GM06990 (cell line): ENCODE measurements at regions not wholly inside any gene's neighbourhood (a gene's known extent, or its start where the extent isn't known, plus 50 kb on each side); places are given as distances from the start of the nearest gene placed in this dataset.

ENCODE experiments used
- DNase-seq: peaks from one replicate; pipeline ENCODE4 v3.0.0-alpha.2; 2011; ENCODE audit not compliant: insufficient read length; ENCODE audit errors: extremely low read depth
- H3K27me3 ChIP-seq: replicated peaks from 2 replicates; pipeline ENCODE4 v1.6.0; 2011; ENCODE audit warnings: low read length; ENCODE audit not compliant: control insufficient read depth, insufficient read depth
- H3K36me3 ChIP-seq: 2 replicates; pipeline ENCODE4 v1.5.1; 2011; ENCODE audit warnings: low read length; ENCODE audit not compliant: control insufficient read depth, insufficient read depth
- H3K4me3 ChIP-seq: replicated peaks from 2 replicates; pipeline ENCODE4 v1.5.1; 2011; ENCODE audit warnings: low read depth, mild to moderate bottlenecking, control low read depth, low read length
- TF ChIP-seq, protein P1 (sequence below): IDR thresholded peaks from 2 replicates; pipeline ENCODE4 v1.5.1; 2011; ENCODE audit warnings: low read length, control low read depth, mild to moderate bottlenecking, inconsistent platforms; ENCODE audit not compliant: insufficient read depth, poor library complexity, severe bottlenecking

DNA sequence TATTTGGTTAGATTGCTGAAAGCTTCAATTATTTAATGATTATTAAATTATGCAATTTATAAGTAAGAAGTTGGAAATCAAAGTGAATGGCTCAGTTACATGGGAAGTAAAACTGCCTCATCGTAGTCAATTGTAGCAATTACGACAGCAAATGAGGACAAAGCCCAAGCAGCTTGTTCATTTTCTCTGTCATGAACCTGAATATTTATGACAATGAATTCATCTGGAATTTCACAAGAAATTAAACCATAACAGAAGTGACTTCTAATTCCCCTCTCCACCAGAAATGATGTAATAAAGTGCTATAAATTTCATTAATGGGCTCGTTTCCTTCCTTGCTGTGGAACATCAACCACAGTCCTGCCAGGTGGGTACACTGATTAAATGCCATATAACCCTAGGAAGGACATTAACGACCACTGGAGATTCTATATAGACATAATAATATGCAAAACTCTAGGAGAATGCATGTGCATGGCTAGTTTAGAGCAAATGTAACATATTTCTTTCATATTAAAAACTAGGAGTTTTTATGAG lies 273.8 kb upstream of the DCBLD2 start:
- Histone ChIP-seq H3K4me3 (no peak overlapping the region), H3K27me3 (no peaks in the 10 kb centered on the region), H3K36me3 (no peaks in the 10 kb centered on the region)
- no peak for DNase-seq
- TF ChIP-seq, protein P1, sequence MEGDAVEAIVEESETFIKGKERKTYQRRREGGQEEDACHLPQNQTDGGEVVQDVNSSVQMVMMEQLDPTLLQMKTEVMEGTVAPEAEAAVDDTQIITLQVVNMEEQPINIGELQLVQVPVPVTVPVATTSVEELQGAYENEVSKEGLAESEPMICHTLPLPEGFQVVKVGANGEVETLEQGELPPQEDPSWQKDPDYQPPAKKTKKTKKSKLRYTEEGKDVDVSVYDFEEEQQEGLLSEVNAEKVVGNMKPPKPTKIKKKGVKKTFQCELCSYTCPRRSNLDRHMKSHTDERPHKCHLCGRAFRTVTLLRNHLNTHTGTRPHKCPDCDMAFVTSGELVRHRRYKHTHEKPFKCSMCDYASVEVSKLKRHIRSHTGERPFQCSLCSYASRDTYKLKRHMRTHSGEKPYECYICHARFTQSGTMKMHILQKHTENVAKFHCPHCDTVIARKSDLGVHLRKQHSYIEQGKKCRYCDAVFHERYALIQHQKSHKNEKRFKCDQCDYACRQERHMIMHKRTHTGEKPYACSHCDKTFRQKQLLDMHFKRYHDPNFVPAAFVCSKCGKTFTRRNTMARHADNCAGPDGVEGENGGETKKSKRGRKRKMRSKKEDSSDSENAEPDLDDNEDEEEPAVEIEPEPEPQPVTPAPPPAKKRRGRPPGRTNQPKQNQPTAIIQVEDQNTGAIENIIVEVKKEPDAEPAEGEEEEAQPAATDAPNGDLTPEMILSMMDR = no peak

DNA sequence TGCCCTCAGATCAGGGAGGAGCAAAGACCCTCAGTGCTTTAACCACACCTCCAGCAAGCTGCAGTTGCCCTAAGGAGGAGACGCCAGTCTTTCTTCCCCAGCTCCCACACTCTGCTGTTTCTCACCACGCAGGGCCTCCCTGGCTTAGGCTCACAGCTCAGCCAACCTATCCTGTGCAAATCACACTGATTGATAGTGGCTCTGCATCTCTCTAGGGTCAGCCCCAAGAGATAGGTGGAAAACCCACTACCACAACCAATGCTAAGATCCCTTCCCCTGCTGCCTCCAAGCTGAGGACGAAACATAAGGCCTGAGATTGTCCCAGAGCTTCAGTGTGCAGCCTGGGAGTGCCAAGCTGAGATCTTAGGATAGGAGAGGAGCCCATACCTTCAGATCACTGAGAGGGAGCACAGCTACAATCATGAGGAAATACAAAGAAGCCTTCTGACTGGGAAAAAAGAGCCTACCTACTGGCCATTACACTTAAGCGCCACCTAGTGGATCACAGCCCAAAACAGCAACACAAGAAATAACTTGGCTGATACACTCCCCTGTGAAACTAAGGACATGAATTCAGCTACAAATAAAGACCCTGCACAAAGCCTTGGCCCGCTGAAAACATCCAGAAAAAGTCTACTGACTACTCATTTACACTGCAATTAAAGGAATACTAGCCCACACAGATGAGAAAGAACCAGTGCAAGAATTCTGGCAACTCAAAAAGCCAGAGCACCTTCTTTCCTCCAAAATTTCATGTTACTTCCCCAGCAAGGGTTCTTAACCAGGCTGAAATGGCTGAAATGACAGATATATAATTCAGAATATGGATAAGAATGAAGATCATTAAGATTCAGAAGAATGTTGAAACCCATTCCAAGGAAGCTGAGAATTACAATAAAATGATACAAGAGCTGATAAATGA lies 271.5 kb upstream of the DCBLD2 start:
- peak; percentile 3 for DNase-seq

DNA sequence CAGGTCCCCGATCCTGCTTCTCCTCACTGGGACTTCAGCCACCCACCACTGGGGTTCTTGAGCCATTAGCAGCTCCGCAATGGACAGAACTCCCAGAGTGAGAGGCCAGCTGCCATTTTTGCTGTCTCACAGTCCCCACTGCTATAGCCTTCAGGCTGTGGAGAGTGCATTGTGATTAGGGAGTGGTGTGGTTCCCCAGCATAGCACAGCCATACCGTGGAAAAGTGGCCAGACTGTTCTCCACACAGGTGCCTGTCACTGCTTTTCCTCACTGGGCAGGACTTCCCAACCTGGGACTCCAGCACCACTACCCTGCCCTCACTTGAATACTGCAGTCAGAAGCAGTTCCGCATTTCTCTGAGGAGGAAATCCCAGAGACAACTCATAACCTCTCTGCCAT lies 270.3 kb upstream of the DCBLD2 start:
- H3K4me3 ChIP-seq = no peak overlapping the region
- no peaks in the 10 kb centered on the region for H3K27me3 ChIP-seq
- no peaks in the 10 kb centered on the region for H3K36me3 ChIP-seq
- TF ChIP-seq, protein P1 = no peak
- no peak for DNase-seq

More for the DNA sequence above, 271.5 kb upstream of the DCBLD2 start:
- H3K27me3 ChIP-seq = no peaks in the 10 kb centered on the region
- TF ChIP-seq, protein P1 = peak; percentile 83
- H3K36me3 ChIP-seq = no peaks in the 10 kb centered on the region
- H3K4me3 ChIP-seq = no peak overlapping the region

DNA sequence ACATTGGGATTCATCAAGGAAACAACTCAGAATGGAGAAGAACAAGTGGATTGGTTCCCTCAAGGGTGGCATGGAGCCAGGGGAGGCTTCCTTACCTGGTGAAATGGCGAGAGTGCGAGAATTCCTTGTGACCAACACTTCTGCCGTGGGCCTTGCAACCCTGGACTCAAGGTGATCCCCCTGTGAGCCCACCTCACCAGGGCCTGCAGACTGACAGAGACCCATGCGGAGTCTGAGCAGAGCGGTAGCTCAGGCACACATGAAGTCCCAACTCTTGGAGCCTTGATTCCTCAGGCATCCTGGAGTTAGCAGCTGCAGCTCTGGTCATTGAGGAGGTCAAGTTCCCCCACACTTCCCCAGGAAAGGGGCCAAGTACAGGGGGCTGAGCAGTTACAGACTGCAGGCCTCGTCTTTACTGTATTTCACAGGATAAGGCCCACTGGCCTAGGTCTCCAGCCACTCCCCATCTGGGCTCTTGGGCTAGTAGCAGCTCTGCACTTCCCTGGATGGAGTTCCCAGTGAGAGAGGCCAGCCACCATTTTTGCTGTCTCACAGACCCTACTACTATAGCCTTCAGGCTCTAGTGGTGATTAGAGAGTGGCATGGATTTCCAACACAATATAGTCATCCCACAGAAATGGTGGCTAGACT lies 269.5 kb upstream of the DCBLD2 start:
- TF ChIP-seq, protein P1 = no peak
- H3K36me3 ChIP-seq = no peaks in the 10 kb centered on the region
- no peaks in the 10 kb centered on the region for H3K27me3 ChIP-seq
- no peak overlapping the region for H3K4me3 ChIP-seq
- no peak for DNase-seq

DNA sequence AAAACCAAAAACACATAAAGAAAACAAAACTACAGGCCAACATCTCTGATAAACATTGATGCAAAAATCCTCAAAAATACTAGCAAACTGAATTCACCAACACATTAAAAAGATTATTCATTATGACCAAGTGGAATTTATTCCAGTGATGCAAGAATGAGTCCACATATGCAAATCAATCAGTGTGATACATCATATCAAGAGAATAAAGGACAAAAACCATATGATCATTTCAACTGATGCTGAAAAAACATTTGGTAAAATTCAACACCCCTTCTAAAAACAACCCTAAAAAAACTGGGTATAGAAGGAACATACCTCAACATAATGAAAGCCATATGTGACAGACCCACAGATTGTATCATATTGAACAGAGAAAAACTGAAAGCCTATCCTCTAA lies 265.6 kb upstream of the DCBLD2 start:
- no peaks in the 10 kb centered on the region for H3K36me3 ChIP-seq
- TF ChIP-seq, protein P1 = no peak
- DNase-seq = no peak
- H3K27me3 ChIP-seq = no peaks in the 10 kb centered on the region
- no peak overlapping the region for H3K4me3 ChIP-seq
